ENCODE measurements at regions not wholly inside any gene's neighbourhood (a gene's known extent, or its start where the extent isn't known, plus 50 kb on each side); places are given as distances from the start of the nearest gene placed in this dataset.

DNA sequence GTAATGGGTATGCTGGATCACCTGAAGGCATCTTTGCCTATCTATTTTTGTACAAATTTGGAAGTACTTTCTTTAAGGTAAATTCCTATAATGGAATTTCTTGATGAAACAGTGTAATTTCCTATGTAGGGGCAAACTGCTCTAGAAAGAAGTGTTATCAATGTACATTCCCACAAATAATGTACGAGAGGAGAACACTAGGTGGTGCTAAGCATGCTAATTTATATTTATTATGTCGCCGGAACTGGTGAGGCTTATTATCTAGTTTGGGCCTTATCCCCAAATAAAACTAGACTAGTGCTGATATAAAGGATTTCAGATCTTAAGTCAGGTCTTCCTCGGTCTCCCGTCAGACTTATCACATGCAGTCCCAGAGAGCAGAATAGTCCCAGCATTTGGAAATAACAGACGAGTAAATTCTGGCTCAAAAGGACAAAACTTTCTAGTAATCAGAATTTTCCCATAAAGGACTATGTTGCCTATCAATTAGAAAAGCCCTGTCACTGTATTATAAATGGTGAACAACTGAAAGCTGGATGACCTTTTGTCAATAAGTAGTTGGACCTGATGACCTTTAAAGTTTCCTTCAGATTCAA is 86.9 kb upstream of the RBBP8 start:
- DNase-seq (ENCODE audit: low read depth): no peak

DNA sequence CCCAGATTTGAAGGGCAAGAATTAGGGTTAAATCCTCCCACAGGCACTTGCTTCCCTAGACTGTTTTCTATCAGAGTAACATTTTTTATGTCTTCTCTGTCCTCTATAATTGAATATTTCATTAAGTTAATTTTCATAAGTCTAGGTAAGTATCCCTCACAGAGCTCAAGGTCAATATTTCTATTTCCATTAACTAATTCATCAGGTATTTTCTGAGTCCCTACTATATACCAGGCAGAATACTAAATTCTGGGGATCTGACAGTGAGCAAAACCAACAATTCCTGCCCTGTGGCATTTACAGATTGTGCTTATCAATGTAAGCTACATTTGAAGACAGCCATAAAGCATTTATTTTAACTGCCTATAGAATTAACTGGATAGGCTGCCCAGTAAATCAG is 86.4 kb upstream of the RBBP8 start:
- DNase-seq (ENCODE audit: low read depth): no peak

DNA sequence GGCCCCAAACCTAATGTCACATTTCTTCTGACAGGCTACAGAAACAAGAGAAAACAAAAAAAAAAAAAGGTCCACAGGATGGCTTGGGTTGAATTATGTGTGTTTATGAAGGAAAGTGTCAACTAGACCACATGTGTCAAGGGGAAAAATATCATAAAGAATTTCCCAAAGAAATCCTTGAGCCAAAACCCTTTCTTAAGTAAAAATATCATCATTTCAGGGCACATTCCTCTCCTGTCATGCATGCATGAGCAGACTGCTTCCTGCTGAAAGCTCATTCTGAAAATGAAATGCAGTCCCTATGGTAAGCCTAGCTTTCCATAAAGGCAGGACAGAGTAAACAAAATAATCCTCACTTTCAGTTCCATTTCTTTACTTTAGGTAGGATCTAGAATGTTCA is 85.7 kb upstream of the RBBP8 start:
- no peak for DNase-seq (ENCODE audit: low read depth)

DNA sequence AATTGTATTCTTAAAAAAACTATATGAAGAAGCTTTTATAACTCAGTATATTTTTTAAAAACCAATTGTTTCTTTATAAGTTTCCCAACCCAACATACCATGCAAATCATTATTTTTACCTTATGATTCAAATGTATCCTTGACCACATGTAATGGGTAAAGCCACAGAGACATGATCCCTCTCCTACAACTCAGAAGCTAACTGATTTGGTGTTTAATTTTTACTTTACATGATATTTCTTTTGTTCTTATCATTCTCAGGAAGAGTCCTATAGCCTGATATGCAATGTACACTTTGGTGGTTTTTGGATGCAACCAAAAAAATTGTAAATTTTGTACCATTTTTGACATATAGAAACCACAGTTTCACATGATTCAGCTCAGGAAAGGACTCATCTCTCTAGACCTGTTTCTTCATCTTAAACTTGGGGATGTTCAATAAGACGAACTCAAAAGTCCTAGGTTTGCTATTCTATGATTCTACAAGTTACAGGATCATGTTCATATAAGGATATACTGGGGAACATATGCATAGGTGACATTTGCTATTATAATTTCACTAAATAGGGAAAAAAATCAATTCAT is 85.2 kb upstream of the RBBP8 start:
- DNase-seq (ENCODE audit: low read depth): no peak

DNA sequence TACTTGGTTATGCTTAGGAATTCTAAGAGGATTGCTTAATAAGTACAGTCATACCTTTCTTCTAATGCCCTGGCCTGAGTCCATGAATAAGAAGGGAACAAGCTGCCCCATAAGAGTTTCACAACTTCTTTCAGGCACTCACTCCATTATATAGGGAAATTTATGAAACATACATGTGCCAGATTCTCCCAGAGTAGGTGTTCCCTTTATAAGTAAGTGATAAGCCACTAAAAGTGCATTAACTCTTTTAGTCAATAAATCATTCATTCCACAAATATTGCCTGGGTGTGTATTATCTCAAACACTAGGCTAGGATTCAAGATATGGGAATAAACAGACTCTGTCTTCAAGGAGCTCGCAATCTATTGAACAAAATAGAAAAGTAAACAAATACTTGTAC is 84.5 kb upstream of the RBBP8 start:
- DNase-seq (ENCODE audit: low read depth): no peak

DNA sequence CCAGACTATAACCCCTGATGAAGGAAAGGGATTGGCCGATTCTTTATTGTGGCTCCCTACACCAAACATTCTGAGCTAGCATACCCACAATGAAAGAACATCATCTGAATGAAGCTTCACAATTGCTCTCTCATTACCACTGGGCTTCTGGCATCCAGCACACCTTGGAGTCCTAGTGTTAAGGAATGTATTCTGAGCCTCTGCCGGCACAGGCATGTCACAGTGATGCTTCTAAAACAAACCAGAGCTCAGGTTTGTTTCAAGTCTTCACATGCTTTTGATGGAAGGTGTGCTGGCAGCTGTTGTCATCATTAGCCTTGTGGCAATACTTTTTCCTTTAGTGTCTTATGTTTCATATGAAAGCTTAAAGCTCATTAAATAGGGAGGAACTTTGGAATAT is 76.3 kb upstream of the RBBP8 start:
- DNase-seq (ENCODE audit: low read depth): no peak

DNA sequence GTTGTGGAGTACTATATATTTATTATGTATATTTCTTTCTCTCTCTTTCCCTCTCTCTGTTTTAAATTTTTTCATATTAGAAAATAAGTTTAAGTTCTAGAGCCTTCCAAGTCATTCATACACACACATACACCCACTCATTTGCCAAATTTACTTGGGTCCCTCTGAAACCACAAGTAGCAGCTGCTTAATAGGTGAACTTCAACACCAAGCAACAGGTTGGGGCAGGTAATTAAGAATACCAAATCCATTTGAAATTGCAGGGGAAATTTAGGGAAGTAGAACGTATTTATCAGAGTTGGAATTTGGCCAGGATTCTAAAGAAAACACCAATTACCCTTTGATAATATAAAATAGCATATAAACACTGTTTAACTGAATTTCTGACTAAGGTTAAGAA is 75.0 kb upstream of the RBBP8 start:
- no peak for DNase-seq (ENCODE audit: low read depth)

DNA sequence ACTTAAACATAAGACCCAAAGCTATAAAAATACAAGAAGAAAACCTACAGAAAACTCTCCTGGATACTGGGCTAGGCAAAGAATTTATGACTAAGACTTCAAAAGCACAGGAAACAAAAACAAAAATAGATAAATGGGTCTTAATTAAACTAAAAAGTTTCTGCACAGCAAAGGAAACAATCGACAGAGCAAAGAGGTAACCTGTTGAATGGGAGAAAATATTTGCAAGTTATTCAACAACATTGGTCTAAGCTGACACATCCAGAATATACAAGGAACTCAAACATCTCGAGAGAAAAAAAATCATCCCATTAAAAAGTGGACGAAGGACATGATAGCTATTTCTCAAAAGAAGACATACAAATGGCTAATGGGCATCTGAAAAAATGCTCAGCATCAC is 72.3 kb upstream of the RBBP8 start:
- no peak for DNase-seq (ENCODE audit: low read depth)

DNA sequence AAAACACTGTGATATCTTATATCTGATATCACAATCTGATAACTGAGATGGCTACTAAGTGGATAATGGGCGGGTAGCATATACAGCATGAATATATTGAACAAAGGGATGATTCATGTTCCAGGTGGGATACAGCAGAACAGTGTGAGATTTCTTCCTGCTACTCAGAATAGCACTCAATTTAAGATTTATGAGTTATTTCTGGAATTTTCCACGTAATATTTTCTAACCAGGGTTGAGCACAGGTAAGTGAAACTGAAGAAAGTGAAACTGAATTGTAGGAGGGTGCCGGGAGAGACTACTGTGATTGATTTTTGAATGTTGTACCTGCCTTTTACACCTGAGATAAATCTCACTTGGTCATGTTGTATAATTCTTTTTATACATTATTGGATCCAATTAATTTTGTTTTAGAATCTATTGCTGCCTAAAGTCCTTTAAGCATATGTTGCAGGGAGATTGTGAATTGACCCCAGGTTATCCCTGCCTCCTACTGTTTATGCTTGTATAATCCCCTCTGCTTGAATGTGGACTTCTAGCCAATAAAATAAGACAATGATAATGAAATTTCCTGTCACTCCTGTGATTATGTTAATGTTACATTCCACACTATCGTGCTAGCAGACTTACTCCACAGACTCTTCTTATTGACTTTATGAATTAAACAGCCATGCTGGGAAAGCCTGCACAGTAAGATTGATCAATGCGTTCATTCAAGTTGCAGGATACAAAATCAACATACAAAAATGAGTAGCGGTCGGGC is 67.6 kb upstream of the RBBP8 start:
- no peak for DNase-seq (ENCODE audit: low read depth)

DNA sequence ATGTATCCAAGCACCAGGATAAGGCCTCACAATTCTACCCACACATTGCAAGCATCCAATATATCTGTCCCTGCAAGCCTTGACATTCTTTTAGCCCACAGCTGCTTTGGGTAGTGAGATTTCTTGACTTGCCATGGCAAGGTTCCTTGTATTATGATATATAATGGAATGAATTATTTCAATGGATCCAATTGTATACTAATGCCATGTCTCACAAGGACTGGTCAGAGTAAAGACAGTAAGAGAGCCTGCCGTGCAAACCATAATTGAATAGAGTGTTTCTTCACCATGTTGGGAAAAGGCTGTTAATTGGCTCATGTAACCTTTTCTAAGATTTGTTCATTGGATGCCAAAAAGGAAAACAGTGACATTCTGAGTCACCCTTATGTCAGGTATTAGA is 64.3 kb upstream of the RBBP8 start:
- no peak for DNase-seq (ENCODE audit: low read depth)

DNA sequence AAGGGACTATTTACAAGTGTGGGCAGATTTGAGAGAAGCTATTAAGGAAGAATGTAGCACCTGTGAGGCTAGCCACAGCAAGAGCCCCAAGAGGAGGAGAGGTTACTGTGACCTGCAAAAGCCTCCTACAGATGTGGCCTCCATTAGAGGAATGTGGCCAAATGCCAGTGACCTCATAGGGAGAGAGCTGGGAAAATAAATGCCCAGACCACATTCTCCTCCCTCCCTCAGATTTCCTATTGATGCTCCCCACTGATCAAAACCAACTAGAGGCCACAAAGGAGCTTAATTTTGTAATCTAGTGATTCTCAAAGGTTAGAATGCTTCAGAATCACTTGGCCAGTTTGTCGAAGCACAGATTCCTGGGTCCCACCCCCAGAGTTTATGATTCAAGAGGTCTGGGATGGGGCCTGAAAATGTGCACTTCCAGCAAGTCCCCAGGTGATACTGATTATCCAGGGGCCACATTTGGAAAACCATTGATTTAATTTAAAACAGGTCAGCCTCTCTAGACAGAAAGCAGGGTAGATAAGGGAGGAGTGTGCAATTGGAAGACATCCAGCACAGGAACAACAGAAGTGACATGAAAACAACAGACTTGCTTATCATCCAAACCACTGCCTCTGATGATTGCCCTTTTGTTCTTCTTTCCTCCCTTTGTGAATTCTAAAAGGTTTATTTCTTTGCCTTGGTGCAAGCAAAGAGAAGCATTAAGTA is 61.2 kb upstream of the RBBP8 start:
- peak; percentile 41 for DNase-seq (ENCODE audit: low read depth)

DNA sequence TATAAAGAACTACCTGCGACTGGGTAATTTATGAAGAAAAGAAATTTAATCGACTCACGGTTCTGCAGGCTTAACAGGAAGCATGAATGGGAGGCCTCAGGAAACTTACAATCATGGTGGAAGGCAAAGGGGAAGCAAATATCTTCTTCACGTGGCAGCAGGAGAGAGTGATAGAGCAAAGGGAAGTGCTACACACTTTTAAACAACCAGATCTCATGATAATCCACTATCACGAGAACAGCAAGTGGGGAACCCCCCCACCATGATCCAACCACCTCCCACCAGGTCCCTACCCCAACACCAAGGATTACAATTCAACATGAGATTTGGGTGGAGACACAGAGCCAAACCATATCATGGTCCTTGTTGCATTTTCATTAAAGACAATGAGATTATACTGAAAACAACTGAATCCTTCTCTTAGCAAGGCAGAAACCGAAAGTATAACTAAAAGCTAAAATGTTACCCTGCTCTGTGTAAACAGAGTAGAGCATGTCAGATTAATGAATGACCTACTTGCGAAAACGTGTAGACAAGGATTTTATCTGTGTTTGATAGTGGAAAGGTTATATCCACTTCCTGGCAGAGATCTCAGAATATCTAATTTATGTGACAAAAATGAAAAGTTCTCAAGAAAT is 60.1 kb upstream of the RBBP8 start:
- DNase-seq (ENCODE audit: low read depth): no peak

DNA sequence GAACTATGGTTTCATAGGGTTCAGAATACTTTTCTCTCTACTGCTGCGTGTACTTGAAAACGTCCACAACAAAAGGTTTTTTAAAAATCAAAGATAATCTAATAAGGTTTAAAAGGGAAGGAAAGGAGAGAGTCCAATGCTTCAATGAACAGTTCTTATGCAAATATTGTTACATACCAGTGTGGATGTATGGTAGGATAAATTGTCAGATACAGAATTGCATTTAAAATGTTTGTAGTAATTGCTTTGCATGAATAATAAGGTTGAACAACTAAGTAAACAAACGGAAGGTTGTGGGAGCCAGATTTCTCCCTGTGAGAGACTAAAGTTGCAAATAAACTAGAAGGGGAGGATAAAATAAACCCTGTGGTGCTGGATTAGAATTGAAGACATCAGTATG is 53.8 kb upstream of the RBBP8 start:
- DNase-seq (ENCODE audit: low read depth): no peak

DNA sequence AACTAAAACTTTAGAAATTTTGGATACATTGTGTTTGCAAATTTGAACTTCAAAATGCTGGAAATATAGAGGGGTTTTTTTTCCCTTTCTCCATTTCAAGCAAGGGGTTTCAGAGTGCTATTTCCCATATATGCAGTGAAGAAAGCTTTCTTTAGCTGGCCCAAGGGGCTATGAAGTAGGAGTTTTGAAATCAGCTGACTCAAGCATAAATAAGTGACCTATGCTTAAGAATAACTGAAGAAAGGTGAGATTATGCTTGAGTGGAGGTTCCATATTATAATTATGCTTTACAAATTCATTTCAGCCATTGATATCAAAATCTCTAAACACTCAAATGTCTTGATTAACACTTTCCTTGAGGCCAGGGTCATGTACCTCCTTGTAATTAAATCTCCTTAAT is 51.0 kb upstream of the RBBP8 start:
- DNase-seq (ENCODE audit: low read depth): no peak

DNA sequence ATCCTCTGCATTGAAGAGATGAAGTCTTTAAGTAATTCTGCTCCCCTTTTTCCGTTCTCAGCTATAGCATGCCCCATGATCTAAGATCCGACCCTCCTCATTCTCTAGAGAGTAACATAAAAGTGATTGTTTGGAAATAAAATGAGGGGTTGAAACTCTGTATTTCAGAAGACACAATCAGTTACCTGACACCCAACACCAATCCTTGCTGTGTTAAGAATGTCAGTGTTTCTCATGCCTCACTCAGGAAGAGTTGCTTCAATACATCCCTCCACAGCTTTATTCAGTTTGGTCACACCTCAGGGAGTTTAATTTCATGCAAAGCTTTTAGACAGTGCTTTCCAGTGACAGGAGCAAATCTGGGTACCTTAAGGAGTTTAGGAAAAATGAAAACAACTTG is 49.9 kb upstream of the RBBP8 start:
- DNase-seq (ENCODE audit: low read depth): no peak

Measured in Daoy (cell line).